Rectal smooth muscle tissue (tissue), 1 donor: ENCODE measurements at regions not wholly inside any gene's neighbourhood (a gene's known extent, or its start where the extent isn't known, plus 50 kb on each side); places are given as distances from the start of the nearest gene placed in this dataset.
"Not testable (repeated sequence)": the region's sequence is repeated elsewhere in the genome, so short reads cannot be mapped to it uniquely, and the experiment has no call there.

Source experiments
- H3K27ac ChIP-seq: one replicate; pipeline ENCODE4 v1.7.0; 2013; ENCODE audit warnings: low read depth, low read length, inconsistent platforms
- H3K27me3 ChIP-seq: one replicate; pipeline ENCODE4 v1.7.0; 2013; ENCODE audit warnings: low read length; ENCODE audit not compliant: control insufficient read depth, insufficient read depth
- H3K36me3 ChIP-seq: one replicate; pipeline ENCODE4 v1.7.0; 2013; ENCODE audit warnings: low read length; ENCODE audit not compliant: control insufficient read depth, insufficient read depth
- H3K4me1 ChIP-seq: one replicate; pipeline ENCODE4 v1.7.0; 2013; ENCODE audit warnings: low read length; ENCODE audit not compliant: control insufficient read depth, insufficient read depth
- H3K4me3 ChIP-seq: one replicate; pipeline ENCODE4 v1.7.0; 2013; ENCODE audit warnings: low read length
- H3K9ac ChIP-seq: one replicate; pipeline ENCODE4 v1.7.0; 2013; ENCODE audit warnings: low read length

DNA sequence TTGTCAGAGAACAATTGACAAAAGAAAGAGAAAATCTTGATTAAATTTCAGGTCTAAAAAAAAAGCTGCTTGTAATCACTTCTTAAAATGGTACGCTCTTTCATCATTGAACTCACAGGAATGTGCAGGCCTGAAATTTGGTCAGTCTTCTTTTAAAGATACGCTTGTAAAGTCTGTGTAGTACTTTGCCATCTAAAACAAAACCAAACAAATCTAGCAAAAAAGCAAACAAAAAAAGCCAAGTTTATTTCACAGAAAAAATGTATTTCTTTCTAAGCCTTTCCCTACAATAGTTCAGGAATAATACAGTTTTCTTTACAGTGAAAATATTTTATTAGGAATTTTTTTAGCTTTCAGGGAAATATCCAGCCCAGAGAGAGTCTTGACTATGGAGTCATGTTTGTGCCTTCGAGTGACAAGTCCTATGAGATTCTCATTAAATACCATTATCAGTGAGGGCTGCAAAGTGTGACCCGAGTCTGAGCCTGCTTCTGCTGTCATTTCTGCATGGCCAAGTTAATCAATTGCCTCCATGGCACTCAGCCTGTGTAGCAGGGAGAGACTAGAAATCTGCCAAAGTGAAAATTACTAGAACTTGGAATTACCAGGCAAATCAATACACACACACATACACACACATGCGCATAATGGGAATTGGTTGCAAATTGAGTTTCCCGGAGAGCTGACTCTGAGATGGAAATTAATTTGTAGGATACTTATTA lies 172.6 kb downstream of the OTUD1 start:
- no peak overlapping the region for H3K9ac ChIP-seq
- no peaks in the 10 kb centered on the region for H3K36me3 ChIP-seq
- H3K27ac ChIP-seq, result no peak overlapping the region
- no peaks in the 10 kb centered on the region for H3K27me3 ChIP-seq
- no peaks in the 10 kb centered on the region for H3K4me1 ChIP-seq
- H3K4me3 ChIP-seq, result no peak overlapping the region

DNA sequence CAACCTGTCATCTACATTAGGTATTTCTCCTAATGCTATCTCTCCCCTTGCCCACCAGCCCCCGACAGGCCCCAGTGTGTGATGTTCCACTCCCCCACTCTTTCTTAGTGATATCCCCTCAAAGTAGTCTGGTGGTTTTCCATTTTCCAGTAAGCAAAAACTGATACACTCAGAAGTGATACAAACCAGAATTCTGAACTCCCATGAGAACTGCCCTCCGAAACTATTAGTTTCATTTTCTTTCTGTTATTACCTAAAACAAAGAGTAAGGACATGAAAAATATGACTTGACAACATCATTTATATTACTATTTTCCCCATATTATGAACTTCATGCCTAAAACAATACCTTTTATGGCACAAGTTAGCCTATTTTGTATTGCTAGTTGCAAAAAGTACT lies 175.0 kb downstream of the OTUD1 start:
- H3K27ac ChIP-seq, result no peak overlapping the region
- no peak overlapping the region for H3K4me3 ChIP-seq
- H3K27me3 ChIP-seq, result no peaks in the 10 kb centered on the region
- no peaks in the 10 kb centered on the region for H3K36me3 ChIP-seq
- H3K4me1 ChIP-seq, result no peaks in the 10 kb centered on the region
- no peak overlapping the region for H3K9ac ChIP-seq

DNA sequence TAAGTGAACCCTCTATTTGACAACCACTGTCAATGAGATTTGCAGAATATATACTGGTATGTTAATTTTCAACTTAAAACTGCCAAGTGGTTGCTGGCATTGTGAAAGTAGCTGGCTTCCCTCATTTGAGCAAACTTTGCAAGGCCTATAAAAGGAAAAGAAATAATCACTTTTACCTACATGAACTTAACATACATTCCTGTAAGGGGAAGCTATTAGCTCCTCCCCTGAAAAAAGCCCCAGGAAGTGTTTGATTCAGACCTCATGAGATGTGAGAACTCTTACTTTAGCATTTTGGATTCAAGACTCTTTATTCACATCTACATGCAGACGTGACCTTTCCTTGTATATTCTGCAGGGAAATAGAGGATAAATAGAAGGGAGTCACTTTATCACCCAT lies 175.6 kb downstream of the OTUD1 start:
- H3K36me3 ChIP-seq, result no peaks in the 10 kb centered on the region
- no peak overlapping the region for H3K9ac ChIP-seq
- H3K4me3 ChIP-seq, result no peak overlapping the region
- H3K4me1 ChIP-seq, result no peaks in the 10 kb centered on the region
- no peaks in the 10 kb centered on the region for H3K27me3 ChIP-seq
- H3K27ac ChIP-seq, result no peak overlapping the region

DNA sequence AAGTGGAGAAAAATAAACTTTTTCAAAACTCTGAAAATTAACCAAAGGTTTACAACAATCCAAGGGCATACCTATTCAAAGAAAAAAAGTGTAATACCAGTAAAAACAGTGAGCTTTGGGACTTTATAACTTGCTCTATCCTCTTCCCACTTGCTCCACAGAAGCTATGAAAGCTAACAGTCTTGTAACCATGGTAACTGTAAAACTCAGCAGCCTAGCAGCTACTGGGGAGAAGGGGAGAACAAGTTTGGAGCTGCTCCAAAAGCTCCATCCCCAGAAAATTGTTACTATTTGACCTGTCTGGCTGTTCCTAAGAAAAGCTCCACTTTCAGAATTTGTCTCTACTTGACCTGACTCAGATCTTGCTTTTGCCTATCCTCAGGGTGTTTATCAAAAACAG lies 191.5 kb downstream of the OTUD1 start:
- Histone ChIP-seq H3K9ac (no peak overlapping the region), H3K4me1 (no peaks in the 10 kb centered on the region), H3K27me3 (no peaks in the 10 kb centered on the region), H3K27ac (no peak overlapping the region), H3K36me3 (no peaks in the 10 kb centered on the region), H3K4me3 (no peak overlapping the region)

DNA sequence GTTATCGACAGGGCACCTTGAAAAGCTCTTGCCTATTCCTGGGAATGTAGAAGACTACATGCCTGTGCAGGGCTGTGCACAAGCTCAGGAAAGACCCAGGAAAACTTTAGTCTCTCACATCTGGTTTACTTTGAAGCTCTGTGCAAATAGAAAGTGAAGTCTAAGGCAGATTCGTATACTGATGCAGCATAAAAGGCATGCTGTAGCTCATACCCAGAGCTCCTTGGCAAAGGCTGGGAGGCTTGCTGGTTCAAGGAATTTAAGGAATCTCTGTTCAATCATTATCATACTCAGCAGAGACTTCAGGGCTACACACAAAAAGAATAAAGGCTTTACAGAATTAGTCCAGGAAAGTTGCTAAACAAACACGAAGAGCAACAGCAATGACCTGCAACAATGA lies 192.0 kb downstream of the OTUD1 start:
- no peak overlapping the region for H3K4me3 ChIP-seq
- H3K27ac ChIP-seq, result no peak overlapping the region
- H3K36me3 ChIP-seq, result no peaks in the 10 kb centered on the region
- H3K9ac ChIP-seq, result no peak overlapping the region
- no peaks in the 10 kb centered on the region for H3K27me3 ChIP-seq
- no peaks in the 10 kb centered on the region for H3K4me1 ChIP-seq

DNA sequence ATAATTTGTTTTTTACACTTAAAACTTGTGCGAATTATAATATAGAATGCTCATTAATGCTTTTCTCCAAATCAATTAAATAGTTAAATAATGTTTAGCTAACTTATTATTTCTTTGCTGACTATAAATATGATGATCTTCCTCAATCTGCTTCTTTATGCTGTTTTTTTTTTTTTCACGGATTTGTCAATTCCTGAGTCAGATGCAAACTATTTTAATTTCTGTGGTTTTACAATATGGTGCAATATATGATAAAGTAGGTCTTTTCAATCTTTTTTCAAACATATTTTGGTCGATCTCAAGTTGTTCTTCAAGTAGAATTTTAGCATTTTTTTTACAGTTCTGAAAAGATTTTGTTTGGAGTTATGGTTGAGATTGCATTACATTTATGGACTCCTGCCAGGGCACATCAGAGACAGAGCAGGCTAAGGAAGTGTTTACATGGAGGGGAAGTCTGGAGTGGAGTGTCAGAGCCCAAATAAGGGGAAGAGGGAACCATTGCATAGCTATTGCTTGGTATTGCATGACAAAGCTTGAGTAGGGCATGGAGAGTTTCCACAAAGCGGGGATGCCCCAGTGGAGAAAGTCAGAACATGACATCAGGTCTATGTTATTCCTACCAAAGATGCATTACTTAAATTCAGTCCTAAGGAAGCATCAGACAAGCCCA lies 204.4 kb downstream of the OTUD1 start:
- H3K27me3 ChIP-seq, result no peaks in the 10 kb centered on the region
- H3K9ac ChIP-seq, result no peak overlapping the region
- no peaks in the 10 kb centered on the region for H3K4me1 ChIP-seq
- H3K4me3 ChIP-seq, result no peak overlapping the region
- H3K27ac ChIP-seq, result no peak overlapping the region
- H3K36me3 ChIP-seq, result no peaks in the 10 kb centered on the region

DNA sequence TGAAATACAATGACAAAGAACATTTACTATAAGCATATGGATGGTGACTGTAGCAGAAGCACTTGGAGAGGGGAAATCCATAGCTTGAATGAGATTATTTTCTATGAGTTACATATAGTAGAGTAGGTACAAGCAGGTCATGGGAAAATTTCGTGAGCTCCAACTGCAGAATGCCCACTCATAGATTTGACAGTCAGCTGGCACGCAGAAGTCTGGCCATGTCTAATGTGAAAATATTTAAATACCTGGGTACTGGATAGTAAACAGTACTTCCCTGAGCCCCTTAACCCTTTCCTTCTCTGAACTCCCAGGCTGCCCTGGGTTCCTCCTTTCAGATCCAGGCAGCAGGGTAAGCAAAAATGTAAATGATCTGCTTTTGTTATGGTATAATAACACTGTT lies 209.7 kb downstream of the OTUD1 start:
- Histone ChIP-seq H3K4me1 (no peaks in the 10 kb centered on the region), H3K9ac (no peak overlapping the region), H3K27me3 (no peaks in the 10 kb centered on the region), H3K4me3 (no peak overlapping the region), H3K27ac (no peak overlapping the region), H3K36me3 (no peaks in the 10 kb centered on the region)

DNA sequence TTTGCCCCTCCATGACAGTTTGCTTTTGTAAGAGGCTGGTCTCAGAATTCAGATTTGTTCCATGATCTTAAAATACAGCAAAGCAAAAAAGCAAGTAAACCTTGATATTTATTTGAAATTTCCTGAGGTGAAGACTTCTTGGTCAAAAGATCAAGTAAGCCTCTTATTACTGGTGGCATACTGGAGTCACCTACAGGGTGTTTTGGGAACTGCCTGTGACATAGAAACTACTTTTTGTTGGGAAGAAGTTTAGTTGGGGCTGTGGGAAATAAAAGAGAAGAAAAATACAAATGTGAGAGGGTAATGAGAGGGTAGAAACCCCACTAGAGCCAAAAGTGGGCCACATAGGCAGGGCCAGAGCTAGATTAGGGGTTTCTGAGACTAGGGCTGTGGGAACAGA lies 217.9 kb downstream of the OTUD1 start:
- Histone ChIP-seq H3K9ac (no peak overlapping the region), H3K4me1 (no peaks in the 10 kb centered on the region), H3K36me3 (no peaks in the 10 kb centered on the region), H3K27ac (no peak overlapping the region), H3K4me3 (no peak overlapping the region), H3K27me3 (no peaks in the 10 kb centered on the region)

DNA sequence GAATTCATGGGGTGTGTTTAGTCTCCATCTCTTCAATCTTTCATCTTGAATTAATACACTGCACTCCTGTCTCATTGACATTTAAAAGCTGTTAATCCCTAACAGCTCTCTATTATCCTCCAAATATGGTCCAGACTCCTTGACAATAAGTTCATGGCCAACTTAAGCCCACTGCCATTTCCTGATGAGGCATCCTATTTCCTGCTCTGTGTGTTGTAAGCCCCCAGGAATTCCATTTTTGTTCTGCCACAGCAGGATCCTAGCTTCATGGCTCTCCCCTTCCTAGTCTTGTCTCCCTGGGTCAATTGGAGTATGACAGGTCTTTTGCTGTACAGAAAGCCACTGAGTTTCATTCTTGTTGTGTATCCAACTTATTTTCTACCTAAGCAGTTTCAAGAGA lies 218.8 kb downstream of the OTUD1 start:
- H3K4me3 ChIP-seq, result no peak overlapping the region
- H3K36me3 ChIP-seq, result no peaks in the 10 kb centered on the region
- no peak overlapping the region for H3K27ac ChIP-seq
- no peaks in the 10 kb centered on the region for H3K27me3 ChIP-seq
- H3K9ac ChIP-seq, result no peak overlapping the region
- no peaks in the 10 kb centered on the region for H3K4me1 ChIP-seq

DNA sequence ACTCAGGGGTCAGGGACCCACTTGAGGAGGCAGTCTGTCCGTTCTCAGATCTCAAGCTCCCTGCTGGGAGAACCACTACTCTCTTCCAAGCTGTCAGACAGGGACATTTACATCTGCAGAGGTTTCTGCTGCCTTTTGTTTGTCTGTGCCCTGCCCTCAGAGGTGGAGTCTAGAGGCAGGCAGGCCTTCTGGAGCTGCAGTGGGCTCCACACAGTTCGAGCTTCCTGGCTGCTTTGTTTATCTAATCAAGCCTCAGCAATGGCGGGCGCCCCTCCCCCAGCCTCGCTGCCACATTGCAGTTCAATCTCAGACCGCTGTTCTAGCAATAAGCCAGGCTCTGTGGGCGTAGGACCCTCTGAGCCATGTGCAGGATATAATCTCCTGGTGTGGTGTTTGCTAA lies 233.0 kb downstream of the OTUD1 start:
- H3K4me1 ChIP-seq, H3K27me3 ChIP-seq, H3K36me3 ChIP-seq, H3K27ac ChIP-seq, H3K9ac ChIP-seq, H3K4me3 ChIP-seq: not testable (repeated sequence)

DNA sequence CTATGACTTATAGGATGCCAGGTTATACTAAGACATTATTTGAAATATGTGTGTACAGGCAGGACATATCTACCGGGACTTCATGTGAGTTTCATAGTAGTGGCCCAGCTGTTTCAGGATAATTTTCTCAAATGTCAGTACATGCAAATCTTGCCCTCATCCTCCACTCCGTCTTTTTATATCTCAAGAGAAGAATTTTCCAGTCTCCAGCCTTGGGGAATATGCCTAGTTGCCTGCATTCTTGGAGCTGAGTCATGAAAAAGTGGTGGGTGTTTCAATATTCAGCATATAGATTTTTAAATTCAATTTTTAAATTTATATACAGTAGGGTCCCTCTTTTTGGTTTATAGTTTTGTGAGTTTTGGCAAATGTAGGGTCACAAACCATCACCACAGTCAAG lies 236.7 kb downstream of the OTUD1 start:
- H3K36me3 ChIP-seq, result no peaks in the 10 kb centered on the region
- no peak overlapping the region for H3K9ac ChIP-seq
- no peak overlapping the region for H3K4me3 ChIP-seq
- no peaks in the 10 kb centered on the region for H3K27me3 ChIP-seq
- no peak overlapping the region for H3K27ac ChIP-seq
- no peaks in the 10 kb centered on the region for H3K4me1 ChIP-seq

DNA sequence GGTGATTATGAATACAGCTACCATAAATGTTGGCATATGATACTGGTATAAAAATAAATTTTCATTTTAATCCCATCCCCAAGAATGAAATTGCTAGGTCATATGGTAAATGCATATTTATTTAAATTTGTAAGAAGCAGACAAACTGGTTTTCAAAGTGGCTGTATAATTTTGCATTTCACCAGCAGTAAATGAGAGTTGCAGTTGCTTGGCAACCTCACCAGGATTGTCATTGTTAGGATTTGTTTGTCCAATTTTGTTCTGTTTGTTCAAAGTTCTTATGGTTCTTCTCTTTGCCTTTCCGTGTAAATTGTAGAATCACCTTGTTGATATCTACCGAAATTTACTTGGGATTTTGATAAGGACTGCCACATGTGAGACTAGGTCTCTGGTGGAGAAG lies 237.4 kb downstream of the OTUD1 start:
- Histone ChIP-seq H3K4me3 (no peak overlapping the region), H3K4me1 (no peaks in the 10 kb centered on the region)

DNA sequence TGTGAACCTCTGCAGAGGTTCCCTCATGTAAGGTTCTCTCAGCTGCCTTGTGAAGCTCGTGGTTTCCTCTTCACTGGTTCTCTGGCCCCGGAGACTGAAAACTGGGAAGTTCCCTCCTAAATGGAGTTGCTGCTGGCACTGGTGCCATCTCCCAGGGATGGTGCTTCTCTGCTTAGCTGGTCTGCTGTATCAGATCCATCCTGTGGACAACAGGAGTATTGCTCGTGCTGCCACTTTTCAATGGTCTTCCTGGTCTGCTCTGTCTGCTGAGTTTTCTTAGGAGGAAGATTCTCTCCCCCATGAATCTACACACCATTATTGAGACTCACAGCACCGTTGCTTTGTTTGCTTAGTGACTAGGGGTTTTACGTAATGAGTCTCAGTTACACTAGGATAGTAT lies 247.8 kb downstream of the OTUD1 start:
- Histone ChIP-seq H3K27me3 (no peaks in the 10 kb centered on the region), H3K36me3 (no peaks in the 10 kb centered on the region), H3K4me3 (no peak overlapping the region), H3K27ac (no peak overlapping the region), H3K9ac (no peak overlapping the region), H3K4me1 (no peaks in the 10 kb centered on the region)

More for the DNA sequence above, 237.4 kb downstream of the OTUD1 start:
- Histone ChIP-seq H3K27ac (no peak overlapping the region), H3K27me3 (no peaks in the 10 kb centered on the region), H3K9ac (no peak overlapping the region), H3K36me3 (no peaks in the 10 kb centered on the region)
